Tibial artery (tissue), 4 donors: ENCODE measurements at regions not wholly inside any gene's neighbourhood (a gene's known extent, or its start where the extent isn't known, plus 50 kb on each side); places are given as distances from the start of the nearest gene placed in this dataset.

Experiments
- DNase-seq, 2 donors: peaks; one replicate each; pipeline ENCODE4 v3.0.0-alpha.2; 2019
- H3K27ac ChIP-seq, 2 donors: fragments of 200-600 bp; sonication (generic) in 1 of 2; 1 replicate in 1 of 2; 2 replicates in 1 of 2; pipeline ENCODE4 v1.5.1; 2018 to 2019; ENCODE audit warnings: mild to moderate bottlenecking in 1 of 2
- H3K27me3 ChIP-seq, 2 donors: fragments of 200-600 bp; sonication (generic) in 1 of 2; one replicate each; pipeline versions ENCODE4 v1.5.1 to v1.6.0; 2016 to 2019
- H3K36me3 ChIP-seq, 3 donors: fragments of 200-600 bp; sonication (generic) in 2 of 3; one replicate each; pipeline ENCODE4 v1.5.1; 2016 to 2019; ENCODE audit warnings: mild to moderate bottlenecking in 2 of 3
- H3K4me1 ChIP-seq, 4 donors: fragments of 200-600 bp; sonication (generic) in 2 of 4; 1 replicate in 3 of 4; 2 replicates in 1 of 4; pipeline ENCODE4 v1.5.1; 2016 to 2019
- H3K4me3 ChIP-seq, 2 donors: fragments of 200-600 bp; sonication (generic) in 1 of 2; 1 replicate in 1 of 2; 2 replicates in 1 of 2; pipeline ENCODE4 v1.5.1; 2018 to 2019; ENCODE audit warnings: mild to moderate bottlenecking in 2 of 2
- H3K9me3 ChIP-seq, 3 donors: fragments of 200-600 bp; sonication (generic) in 1 of 3; one replicate each; pipeline ENCODE4 v1.5.1; 2016 to 2019
- CTCF ChIP-seq, 2 experiments: fragments of 200-600 bp in 1 of 2; fragments of 450-650 bp in 1 of 2; IDR thresholded peaks; one replicate each; pipeline ENCODE4 v1.5.1; 2017 to 2019; ENCODE audit warnings: antibody characterized with exemption in 2 of 2, mild to moderate bottlenecking in 1 of 2, moderate library complexity in 1 of 2
- intact Hi-C: fragments of 100-400 bp; cut with DNase I; formaldehyde crosslinking; loops from one replicate; pipeline ENCODE4 v1.15.0; 2023; ENCODE audit warnings: low total_unique reads

- intact Hi-C loops, result no loop called here
- Histone ChIP-seq H3K9me3 (no peaks in the 10 kb centered on the region), H3K27ac (no peak overlapping the region), H3K27me3 (no peaks in the 10 kb centered on the region), H3K36me3 (no peaks in the 10 kb centered on the region), H3K4me1 (peaks cover 0 to 2% (median 0%) of the 10 kb centered on the region in 4 donors), H3K4me3 (no peak overlapping the region)
- no peak for DNase-seq
- TF ChIP-seq CTCF (IDR thresholded peaks at IDR 0.05), result no peak
Observed at GRCh38 chr2:224165901-224166319, 126.8 kb upstream of the SERPINE2 start.

DNA sequence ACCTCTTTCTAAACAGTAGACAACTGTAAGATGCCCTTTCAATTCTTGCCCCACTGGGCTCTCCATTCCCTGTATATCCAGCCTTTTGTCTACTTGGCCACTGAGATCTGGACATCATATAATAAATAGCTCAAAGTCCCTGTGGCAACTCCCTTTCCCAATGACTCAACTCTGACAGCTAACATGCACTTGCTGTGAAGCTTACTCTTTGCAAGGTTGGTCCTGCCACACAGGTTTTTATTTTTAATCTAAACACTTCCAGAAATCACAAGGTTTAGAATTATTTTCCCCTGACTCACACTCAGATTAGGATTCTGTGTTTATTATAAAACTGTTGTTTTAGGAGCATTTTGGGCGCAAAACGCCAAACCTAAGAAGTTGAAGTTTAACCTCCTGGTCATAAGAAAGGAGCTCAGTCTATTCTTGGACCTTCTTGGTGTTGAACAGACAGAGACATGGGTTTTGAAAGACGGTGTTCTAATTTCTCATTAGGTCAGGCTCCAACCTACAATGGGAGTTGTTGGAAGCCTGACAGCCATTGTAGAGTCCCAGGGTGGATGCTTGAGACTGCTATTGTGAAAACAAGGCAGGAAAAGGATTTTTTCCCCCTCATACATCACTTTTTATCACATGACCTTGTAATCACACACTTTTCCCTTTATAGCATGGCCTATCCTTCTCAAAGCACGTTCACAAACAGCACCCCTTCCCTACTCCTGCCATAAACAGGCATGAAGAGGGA is 124.7 kb upstream of the SERPINE2 start:
- no peak for DNase-seq
- Histone ChIP-seq H3K9me3 (no peaks in the 10 kb centered on the region), H3K36me3 (no peaks in the 10 kb centered on the region), H3K27me3 (no peaks in the 10 kb centered on the region), H3K27ac (no peak overlapping the region), H3K4me1 (peaks cover 0 to 4% (median 0%) of the 10 kb centered on the region in 4 donors), H3K4me3 (no peak overlapping the region)
- intact Hi-C loops, result no loop called here
- TF ChIP-seq CTCF (IDR thresholded peaks at IDR 0.05), result no peak

- H3K4me1 ChIP-seq, result peaks cover 0 to 4% (median 0%) of the 10 kb centered on the region in 4 donors
- TF ChIP-seq CTCF (IDR thresholded peaks at IDR 0.05), result no peak
- no peak overlapping the region for H3K27ac ChIP-seq
- no peaks in the 10 kb centered on the region for H3K9me3 ChIP-seq
- no peak overlapping the region for H3K4me3 ChIP-seq
- intact Hi-C loops, result no loop called here
- H3K27me3 ChIP-seq, result no peaks in the 10 kb centered on the region
- H3K36me3 ChIP-seq, result no peaks in the 10 kb centered on the region
- DNase-seq, result no peak
Observed at GRCh38 chr2:224162122-224162521, 123.0 kb upstream of the SERPINE2 start.

- Histone ChIP-seq H3K4me3 (no peak overlapping the region), H3K4me1 (peaks cover 0 to 4% (median 0%) of the 10 kb centered on the region in 4 donors), H3K27ac (no peak overlapping the region), H3K9me3 (no peaks in the 10 kb centered on the region), H3K36me3 (no peaks in the 10 kb centered on the region), H3K27me3 (no peaks in the 10 kb centered on the region)
- TF ChIP-seq CTCF (IDR thresholded peaks at IDR 0.05), result no peak
- no peak for DNase-seq
- intact Hi-C loops, result no loop called here
Observed at GRCh38 chr2:224161712-224162111, 122.6 kb upstream of the SERPINE2 start.

DNA sequence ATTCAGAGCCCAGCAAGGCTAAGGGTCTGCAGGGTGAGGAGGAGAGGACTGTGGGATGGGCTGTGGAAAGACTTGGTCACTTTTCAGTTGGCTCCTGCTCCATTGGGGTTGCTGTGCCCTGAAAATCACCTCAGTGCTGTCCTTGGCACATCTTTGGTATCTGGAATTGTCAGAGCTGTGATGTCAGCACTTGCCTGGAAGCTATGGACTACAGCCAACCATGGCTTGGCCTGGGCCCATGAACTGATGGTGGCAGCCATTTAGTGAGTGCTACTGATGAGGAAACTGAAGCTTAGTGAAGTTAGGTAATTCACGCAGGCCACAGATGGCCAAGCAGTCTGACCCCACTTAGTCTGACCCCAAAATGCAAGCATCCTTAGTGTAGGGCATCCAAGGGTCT is 121.8 kb upstream of the SERPINE2 start:
- no peak for TF ChIP-seq CTCF (IDR thresholded peaks at IDR 0.05)
- no peak overlapping the region for H3K27ac ChIP-seq
- no peaks in the 10 kb centered on the region for H3K36me3 ChIP-seq
- no peaks in the 10 kb centered on the region for H3K9me3 ChIP-seq
- H3K4me1 ChIP-seq, result peaks cover 0 to 4% (median 0%) of the 10 kb centered on the region in 4 donors
- intact Hi-C loops, result no loop called here
- no peaks in the 10 kb centered on the region for H3K27me3 ChIP-seq
- DNase-seq, result no peak
- H3K4me3 ChIP-seq, result no peak overlapping the region
